ENCODE measurements at regions not wholly inside any gene's neighbourhood (a gene's known extent, or its start where the extent isn't known, plus 50 kb on each side); places are given as distances from the start of the nearest gene placed in this dataset.
"Not testable (repeated sequence)": the region's sequence is repeated elsewhere in the genome, so short reads cannot be mapped to it uniquely, and the experiment has no call there.

DNA sequence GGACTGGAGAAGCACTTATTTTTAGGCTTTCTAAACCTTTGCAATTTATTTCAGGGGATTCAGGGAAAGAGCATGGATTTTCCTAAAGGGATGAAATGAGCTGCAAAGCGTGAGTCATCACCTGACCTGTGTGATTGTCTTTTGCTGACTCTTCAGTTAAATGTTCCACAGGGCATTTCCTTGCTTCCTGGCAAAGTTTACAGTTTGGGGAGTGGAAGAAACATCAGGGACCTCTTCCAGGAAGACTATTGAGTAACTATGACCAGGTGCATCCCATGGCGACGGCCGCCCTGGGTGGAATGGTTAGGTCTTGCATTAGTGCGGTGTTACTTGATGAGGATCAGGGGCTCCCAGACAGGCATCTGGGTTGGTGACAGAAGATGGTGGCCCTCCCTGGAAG lies 79.5 kb upstream of the SIPA1L2 start:
- CTCF ChIA-PET = no interaction called here
- no peak overlapping the region for H3K4me3 ChIP-seq (ENCODE audit: low read depth, low read length)
- TF ChIP-seq, protein P1, sequence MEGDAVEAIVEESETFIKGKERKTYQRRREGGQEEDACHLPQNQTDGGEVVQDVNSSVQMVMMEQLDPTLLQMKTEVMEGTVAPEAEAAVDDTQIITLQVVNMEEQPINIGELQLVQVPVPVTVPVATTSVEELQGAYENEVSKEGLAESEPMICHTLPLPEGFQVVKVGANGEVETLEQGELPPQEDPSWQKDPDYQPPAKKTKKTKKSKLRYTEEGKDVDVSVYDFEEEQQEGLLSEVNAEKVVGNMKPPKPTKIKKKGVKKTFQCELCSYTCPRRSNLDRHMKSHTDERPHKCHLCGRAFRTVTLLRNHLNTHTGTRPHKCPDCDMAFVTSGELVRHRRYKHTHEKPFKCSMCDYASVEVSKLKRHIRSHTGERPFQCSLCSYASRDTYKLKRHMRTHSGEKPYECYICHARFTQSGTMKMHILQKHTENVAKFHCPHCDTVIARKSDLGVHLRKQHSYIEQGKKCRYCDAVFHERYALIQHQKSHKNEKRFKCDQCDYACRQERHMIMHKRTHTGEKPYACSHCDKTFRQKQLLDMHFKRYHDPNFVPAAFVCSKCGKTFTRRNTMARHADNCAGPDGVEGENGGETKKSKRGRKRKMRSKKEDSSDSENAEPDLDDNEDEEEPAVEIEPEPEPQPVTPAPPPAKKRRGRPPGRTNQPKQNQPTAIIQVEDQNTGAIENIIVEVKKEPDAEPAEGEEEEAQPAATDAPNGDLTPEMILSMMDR (IDR thresholded peaks at IDR 0.05; ENCODE audit: insufficient read depth, low read length, missing control alignments) = no peak
- no peak for DNase-seq (ENCODE audit: low read depth, low spot score)
- POLR2A ChIA-PET = no interaction called here

DNA sequence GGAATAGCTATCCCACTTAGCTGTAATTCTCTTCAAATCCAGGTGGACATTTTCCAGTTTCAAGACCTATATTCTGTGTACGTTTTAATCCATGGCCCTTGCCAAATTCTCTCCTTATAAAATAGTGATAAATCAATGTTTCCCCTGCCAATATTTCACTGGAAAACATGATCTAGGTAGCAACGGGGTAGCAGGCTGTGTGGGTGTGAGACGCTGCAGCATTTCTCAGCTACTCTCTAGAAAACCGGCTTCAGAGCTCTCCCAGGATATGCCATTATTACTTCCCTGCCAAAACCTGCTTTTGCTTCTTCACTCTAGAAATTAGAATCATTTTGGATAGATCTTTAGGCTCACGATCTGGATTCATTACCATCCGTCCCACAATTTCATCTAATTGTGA lies 82.1 kb upstream of the SIPA1L2 start:
- CTCF ChIA-PET = no interaction called here
- TF ChIP-seq, protein P1 (IDR thresholded peaks at IDR 0.05; ENCODE audit: insufficient read depth, low read length, missing control alignments) = no peak
- DNase-seq (ENCODE audit: low read depth, low spot score) = no peak
- POLR2A ChIA-PET = no interaction called here
- H3K4me3 ChIP-seq (ENCODE audit: low read depth, low read length) = no peak overlapping the region

DNA sequence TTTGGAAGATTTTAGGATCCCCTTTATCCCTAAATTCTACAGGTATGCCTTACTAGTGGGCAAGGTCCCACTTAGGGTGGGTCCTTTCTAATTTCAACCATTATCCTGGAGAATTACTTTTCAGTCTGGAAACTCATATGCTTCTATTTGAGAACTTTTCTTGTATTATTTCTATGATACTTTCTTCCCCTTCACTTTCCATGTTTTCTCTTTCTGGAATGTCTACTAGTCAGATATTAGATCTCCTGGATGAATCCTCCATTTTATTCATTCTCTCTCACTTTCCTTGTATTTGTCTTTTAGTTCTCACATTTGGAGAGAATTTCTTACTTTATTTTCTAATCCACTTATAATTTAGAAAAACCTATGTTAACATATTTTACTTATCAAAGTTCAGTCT lies 83.9 kb upstream of the SIPA1L2 start:
- CTCF ChIA-PET = no interaction called here
- DNase-seq (ENCODE audit: low read depth, low spot score) = no peak
- POLR2A ChIA-PET = no interaction called here
- no peak overlapping the region for H3K4me3 ChIP-seq (ENCODE audit: low read depth, low read length)
- TF ChIP-seq, protein P1 (IDR thresholded peaks at IDR 0.05; ENCODE audit: insufficient read depth, low read length, missing control alignments) = no peak

DNA sequence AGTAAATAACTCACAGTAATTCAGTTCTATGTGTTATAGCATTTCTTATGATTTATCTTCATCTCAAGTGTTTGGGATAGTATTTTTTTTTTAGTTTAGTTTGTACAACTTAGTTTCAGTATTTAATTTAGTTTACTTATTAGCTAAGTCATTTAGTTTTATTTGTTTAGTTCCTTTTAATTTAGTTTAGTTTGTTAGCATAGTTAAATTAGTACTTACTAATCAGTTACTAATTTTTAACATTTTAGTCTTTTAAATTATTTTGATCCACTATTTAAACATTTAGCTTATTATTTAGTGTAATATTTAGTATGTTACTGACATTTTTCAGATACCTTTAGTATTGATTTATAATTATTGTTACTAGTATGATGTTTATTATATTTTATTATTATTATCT lies 85.2 kb upstream of the SIPA1L2 start:
- TF ChIP-seq, protein P1 (IDR thresholded peaks at IDR 0.05; ENCODE audit: insufficient read depth, low read length, missing control alignments) = no peak
- H3K4me3 ChIP-seq (ENCODE audit: low read depth, low read length) = no peak overlapping the region
- ChIA-PET POLR2A (no interaction called here), CTCF (no interaction called here)
- DNase-seq (ENCODE audit: low read depth, low spot score) = no peak

DNA sequence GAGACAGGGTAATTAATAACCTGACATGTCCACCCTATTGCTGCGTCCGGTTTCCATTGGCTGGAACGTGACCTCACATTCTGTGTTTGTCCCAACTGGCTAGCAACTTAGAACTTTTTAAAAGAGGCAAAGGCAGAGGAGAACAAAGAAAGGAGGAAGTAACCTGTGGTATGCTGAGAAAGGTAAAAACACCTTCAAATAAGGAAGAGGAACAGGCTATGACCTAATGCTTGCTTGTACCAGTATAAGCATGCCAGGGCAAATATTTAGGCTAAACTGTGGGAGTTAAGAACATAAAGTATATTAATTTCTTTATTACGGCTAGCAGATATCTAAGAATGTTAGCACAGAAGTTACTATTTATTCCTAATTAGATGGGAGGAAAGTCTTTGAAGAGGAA lies 87.3 kb upstream of the MAP10 start:
- CTCF ChIA-PET; H3K4me3 ChIP-seq (ENCODE audit: low read depth, low read length); DNase-seq (ENCODE audit: low read depth, low spot score); POLR2A ChIA-PET: not testable (repeated sequence)

DNA sequence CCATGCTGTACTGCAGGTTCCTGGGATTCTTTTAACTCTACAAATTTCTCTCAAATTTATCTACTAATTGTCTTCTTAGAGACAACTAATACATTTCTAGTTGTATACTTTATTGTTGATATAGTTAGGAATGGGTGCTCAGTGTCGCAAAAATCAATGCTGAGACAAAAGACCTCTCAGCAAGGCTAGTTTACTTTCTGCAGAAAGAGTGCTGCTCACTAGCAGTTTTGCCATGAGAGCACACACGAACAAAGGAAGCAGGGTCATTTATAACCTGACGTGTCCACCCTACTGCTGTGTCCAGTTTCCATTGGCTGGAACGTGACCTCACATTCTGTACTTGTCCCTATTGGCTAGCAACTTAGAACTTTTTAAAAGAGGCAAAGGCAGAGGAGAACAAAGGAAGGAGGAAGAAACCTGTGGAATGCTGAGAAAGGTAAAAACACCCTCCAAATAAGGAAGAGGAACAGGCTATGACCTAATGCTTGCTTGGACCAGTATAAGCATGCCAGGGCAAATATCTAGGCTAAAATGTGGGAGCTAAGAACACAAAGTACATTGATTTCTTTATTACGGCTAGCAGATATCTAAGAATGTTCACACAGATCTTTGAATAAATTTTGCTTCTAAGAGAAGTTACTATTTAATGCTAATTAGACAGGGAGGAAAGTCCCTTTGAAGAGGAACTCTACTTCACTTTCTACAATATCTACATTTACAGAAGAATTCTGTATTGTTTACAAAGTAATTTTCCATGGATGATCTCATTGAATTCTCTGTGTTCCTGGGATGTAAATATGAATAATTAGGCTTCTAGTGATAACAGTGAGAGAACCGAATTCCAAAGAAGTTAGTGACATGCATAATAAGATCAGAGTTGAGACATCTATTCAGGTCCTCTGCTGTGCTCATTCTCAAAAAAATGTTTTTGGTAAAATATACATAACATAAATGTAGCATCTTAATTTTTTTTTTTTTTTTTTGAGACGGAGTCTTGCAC lies 86.0 kb upstream of the MAP10 start:
- H3K4me3 ChIP-seq (ENCODE audit: low read depth, low read length) = no peak overlapping the region
- TF ChIP-seq, protein P1 (IDR thresholded peaks at IDR 0.05; ENCODE audit: insufficient read depth, low read length, missing control alignments) = no peak
- no peak for DNase-seq (ENCODE audit: low read depth, low spot score)
- POLR2A ChIA-PET = no interaction called here
- CTCF ChIA-PET = no interaction called here

DNA sequence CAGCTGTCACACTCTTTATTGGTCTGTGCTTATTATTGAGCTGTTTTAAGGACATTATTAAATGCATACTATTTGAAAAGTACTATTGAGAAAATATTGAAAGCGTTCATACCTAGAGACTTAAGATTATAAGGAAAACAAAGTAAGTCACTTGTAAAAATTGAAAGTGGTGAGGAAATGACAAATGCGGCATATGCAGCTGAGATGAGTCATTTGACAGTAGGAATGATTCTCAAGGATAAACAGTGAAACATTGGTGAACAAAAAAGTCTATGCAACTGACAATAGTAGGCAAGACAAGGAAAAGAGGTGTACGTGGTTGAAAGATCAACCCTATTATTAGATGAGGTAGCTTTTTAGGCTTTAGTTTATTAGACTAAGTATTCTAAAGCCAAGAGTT lies 82.6 kb upstream of the MAP10 start:
- ChIA-PET CTCF (no interaction called here), POLR2A (no interaction called here)
- no peak overlapping the region for H3K4me3 ChIP-seq (ENCODE audit: low read depth, low read length)
- TF ChIP-seq, protein P1 (IDR thresholded peaks at IDR 0.05; ENCODE audit: insufficient read depth, low read length, missing control alignments) = no peak
- no peak for DNase-seq (ENCODE audit: low read depth, low spot score)
